H1 (cell line): ENCODE measurements at regions not wholly inside any gene's neighbourhood (a gene's known extent, or its start where the extent isn't known, plus 50 kb on each side); places are given as distances from the start of the nearest gene placed in this dataset.

Experiments
- CBX8 ChIP-seq: fragments of 300-800, 300-1000 bp; sonication (generic); IDR thresholded peaks from 2 replicates; pipeline ENCODE4 v1.7.1; 2016; ENCODE audit warnings: low read depth, low read length, borderline replicate concordance
- CHD2 ChIP-seq: IDR thresholded peaks from 2 replicates; pipeline ENCODE4 v1.6.1; 2012; ENCODE audit warnings: low read length, improper control_type of control experiment
- CREB1 ChIP-seq: IDR thresholded peaks from 2 replicates; pipeline ENCODE4 v1.6.1; 2012; ENCODE audit warnings: inconsistent platforms
- CTCF ChIP-seq, 3 experiments: IDR thresholded peaks; 1 replicate in 2 of 3; 2 replicates in 1 of 3; pipeline versions ENCODE4 v1.5.1 to v1.6.1; 2011; ENCODE audit warnings: low read length in 3 of 3, mild to moderate bottlenecking in 3 of 3, inconsistent platforms in 2 of 3, low read depth in 1 of 3, moderate library complexity in 1 of 3; ENCODE audit not compliant: insufficient read depth in 1 of 3; ENCODE audit errors: control extremely low read depth in 1 of 3
- EZH2 ChIP-seq: fragments of 200-600 bp; sonication (generic); IDR thresholded peaks from 2 replicates; pipeline ENCODE4 v1.7.1; 2012; ENCODE audit warnings: low read depth, mild to moderate bottlenecking, moderate library complexity, low read length, inconsistent platforms; ENCODE audit not compliant: severe bottlenecking
- GABPA ChIP-seq: IDR thresholded peaks from 2 replicates; pipeline ENCODE4 v1.6.1; 2011; ENCODE audit warnings: mild to moderate bottlenecking, low read length, moderate library complexity, borderline replicate concordance; ENCODE audit not compliant: insufficient read depth
- GTF2F1 ChIP-seq: IDR thresholded peaks from 2 replicates; pipeline ENCODE4 v1.6.1; 2012; ENCODE audit warnings: low read depth, low read length, improper control_type of control experiment, borderline replicate concordance
- JUND ChIP-seq: IDR thresholded peaks from 2 replicates; pipeline ENCODE4 v1.6.1; 2011; ENCODE audit warnings: mild to moderate bottlenecking, improper control_type of control experiment, low read length
- POLR2AphosphoS5 ChIP-seq: IDR thresholded peaks from 2 replicates; pipeline ENCODE4 v1.6.1; 2011; ENCODE audit warnings: low read depth, low read length
- SIN3A ChIP-seq, 2 experiments: IDR thresholded peaks in 1 of 2; conservative IDR thresholded peaks in 1 of 2; 2 replicates each; pipeline ENCODE4 v1.6.1; 2011 to 2012; ENCODE audit warnings: low read length in 2 of 2, improper control_type of control experiment in 1 of 2, low read depth in 1 of 2, mild to moderate bottlenecking in 1 of 2
- SP1 ChIP-seq: IDR thresholded peaks from 2 replicates; pipeline ENCODE4 v1.6.1; 2011; ENCODE audit warnings: low read depth, low read length
- TF ChIP-seq, protein P1 (sequence below): IDR thresholded peaks from 2 replicates; pipeline ENCODE4 v1.6.1; 2012; ENCODE audit warnings: inconsistent platforms

GRCh38 chr1:164433141-164433817, 125.7 kb upstream of the PBX1 start:
- TF ChIP-seq CTCF (IDR thresholded peaks at IDR 0.05; ENCODE audit: control extremely low read depth in 1 of 3, insufficient read depth in 1 of 3, low read depth in 1 of 3, low read length in 3 of 3) (no peak), GABPA (no peak), EZH2 (no peak), SIN3A (conservative IDR thresholded peaks at IDR 0.05 in 1 of 2, IDR thresholded peaks at IDR 0.05 in 1 of 2; ENCODE audit: low read depth in 1 of 2, low read length in 2 of 2) (no peak), CREB1 (no peak), JUND (no peak), GTF2F1 (no peak), SP1 (no peak), CBX8 (no peak), POLR2AphosphoS5 (no peak), CHD2 (no peak)
- TF ChIP-seq, protein P1, sequence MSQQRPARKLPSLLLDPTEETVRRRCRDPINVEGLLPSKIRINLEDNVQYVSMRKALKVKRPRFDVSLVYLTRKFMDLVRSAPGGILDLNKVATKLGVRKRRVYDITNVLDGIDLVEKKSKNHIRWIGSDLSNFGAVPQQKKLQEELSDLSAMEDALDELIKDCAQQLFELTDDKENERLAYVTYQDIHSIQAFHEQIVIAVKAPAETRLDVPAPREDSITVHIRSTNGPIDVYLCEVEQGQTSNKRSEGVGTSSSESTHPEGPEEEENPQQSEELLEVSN, result no peak
